HG03025 (cell line): ENCODE measurements at regions not wholly inside any gene's neighbourhood (a gene's known extent, or its start where the extent isn't known, plus 50 kb on each side); places are given as distances from the start of the nearest gene placed in this dataset.

ENCODE experiments used
- ATAC-seq: cut with Tn5 transposase; IDR thresholded peaks from one replicate; pipeline ENCODE4 v1.9.1; 2021; ENCODE audit warnings: mild to moderate bottlenecking, moderate library complexity; ENCODE audit not compliant: unreplicated experiment, low FRiP score

DNA sequence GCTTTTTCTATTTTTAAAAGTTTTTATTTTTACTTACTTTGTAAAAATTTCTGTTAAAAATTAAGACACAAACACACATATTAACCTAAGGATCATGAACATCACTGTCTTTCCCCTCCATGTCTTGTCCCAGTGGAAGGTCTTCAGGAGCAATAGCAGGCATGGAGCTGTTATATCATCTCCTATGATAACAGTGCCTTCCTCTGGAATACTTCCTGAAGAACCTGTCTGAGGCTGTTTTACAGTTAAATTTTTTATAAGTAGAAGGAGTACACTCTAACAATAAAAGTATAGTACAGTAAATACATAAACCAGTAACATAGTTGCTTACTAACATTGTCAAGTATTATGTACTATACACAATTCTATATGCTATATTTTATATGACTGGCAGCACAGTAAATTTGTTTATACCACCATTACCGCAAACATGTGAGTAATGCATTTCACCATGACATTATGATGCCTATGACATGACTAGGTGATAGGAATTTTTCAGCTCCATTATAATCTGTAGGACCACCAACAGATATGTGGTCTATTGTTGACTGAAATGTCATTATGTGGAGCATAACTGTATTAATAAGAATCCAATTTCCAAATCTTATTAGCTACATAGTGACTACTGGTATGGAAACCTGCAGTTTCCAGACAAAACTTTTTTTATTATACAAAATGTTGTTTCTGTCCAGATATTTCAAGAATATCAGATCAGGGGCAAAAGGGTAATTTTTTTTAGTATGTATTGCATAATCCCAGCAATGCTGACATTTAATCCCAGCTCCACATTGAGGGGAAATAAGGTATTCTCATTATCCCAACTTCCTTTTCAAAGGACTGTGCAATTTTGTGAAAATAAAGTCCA lies 337.2 kb upstream of the SLC39A10 start:
- ATAC-seq = no peak

DNA sequence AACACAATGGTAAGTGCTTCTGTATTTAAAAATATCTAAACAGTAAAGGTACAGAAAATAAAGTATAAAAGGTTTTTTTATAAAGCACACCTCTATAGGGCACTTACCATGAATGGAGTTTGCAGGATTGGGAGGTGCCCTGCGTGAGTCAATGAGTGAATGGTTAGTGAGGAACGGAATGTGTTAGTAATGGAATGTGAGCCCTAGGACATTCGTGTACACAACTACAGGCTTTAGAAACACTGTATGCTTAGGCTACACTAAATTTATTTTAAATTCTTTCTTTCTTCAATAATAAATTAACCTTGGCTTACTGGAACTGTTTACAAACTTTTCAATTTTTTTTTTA lies 337.9 kb upstream of the SLC39A10 start:
- no peak for ATAC-seq

DNA sequence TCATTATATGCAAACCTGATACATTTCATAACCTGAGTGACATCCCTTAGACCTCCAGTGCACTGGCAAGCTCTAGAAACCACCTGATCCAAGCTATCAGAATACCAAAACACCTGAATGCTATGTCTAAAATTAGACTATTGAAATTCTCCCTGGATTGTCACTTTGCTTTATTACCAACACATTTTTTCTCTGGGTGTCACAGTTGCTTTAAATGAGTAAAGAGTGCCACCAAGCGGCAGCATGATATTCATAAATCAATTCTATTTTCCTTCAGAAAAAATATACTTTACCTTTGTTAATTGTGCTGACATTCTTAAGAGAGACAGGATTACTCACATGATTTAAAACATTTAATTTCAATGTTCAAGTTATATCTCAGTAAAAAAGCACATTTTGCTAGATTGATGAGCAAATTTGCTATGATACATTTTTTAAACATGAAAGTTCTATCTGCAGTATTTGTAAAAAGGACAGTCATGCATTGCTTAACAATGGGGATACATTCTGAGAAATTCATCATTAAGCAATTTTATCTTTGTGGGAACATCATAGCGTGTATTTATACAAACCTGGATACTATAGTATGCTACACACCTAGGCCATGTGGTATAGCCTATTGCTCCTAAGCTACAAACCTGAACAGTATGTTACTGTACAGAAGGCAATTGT lies 338.4 kb upstream of the SLC39A10 start:
- no peak for ATAC-seq

DNA sequence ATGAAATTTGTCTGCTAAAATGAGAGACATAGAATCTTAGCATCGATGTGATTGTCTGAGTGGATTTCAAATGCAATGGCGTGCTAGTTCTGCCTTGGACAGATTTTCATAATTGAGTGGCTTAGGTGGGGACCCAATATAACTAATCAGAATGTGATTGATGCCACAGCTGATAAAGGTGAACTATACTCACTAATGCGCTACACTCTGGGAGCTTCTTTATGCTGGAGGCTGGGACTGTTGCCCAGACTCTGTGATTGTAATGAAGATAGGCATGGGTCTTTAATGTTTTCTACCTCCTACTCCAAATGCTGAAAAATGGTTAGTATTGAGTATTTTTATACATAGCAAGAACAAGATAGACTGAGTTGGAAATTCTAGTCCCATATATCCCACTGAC lies 339.5 kb upstream of the SLC39A10 start:
- ATAC-seq = no peak

DNA sequence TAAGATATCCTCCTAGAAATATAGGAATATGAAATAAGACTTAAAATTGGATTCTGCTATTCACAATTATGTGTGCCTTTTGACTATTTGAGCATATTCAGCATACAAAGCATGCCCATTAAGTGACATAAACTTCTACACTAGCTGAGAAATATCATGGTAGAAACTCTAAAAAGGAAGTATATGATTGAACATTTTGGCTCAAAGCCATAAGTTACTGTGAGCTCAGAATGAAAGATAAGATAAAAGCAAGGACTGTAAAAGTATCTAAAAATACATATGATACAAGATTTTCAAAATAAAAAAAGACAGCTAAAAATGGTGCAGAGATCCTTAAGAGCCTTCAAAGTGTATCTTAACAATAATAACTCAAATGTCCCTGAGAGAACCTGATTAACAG lies 340.5 kb upstream of the SLC39A10 start:
- ATAC-seq = no peak

DNA sequence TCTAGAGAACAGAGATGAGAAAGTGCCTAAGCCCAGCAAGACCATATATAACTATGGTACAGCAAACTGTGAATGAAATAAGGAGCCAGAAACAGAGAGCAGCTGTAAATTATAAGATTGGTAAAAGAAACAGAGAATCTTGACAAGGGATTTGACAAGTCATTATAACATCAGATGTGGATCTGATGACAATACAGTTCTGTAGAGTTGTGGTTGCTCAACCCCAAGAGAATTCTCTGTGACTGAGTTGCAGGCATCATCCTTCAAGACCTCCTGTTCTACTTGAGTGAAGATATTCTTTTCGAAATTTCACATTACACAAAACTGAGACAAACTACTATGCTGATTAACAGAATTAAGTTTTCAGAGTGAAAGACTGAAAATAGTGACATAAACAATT lies 343.1 kb upstream of the SLC39A10 start:
- no peak for ATAC-seq

DNA sequence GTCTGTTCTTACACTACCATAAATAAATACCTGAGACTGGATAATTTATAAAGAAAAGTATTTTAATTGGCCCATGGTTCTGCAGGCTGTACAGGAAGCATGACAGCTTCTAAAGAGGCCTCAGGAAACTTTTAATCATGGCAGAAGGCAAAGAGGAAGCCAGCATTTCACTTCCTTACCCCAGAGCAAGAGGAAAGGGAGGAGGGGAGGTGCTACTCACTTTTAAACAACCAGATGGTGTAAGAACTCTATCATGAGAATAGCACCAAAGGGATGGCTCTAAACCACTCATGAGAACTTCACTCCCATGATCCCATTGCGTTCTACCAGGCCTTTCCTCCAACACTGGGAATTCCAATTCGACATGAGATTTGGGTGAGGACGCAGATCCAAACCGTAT lies 344.4 kb upstream of the SLC39A10 start:
- no peak for ATAC-seq

DNA sequence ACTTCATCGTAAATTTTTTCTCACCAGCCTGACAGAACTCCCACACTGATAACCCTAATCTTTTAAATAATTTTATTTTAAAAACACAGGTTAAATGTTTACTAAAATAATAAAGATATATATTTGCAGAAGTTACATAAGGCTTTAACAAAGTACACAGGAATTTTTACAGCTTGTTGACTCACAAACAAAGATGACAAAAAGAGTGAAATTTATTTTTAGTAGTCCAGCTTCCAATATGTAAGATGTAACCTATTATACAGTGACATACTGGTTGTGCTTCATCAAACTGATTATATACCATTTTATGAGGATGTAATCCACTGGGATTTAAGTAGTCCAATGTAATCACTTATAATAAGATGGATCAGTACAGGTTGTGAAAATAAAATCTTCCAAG lies 348.9 kb upstream of the SLC39A10 start:
- ATAC-seq = no peak

DNA sequence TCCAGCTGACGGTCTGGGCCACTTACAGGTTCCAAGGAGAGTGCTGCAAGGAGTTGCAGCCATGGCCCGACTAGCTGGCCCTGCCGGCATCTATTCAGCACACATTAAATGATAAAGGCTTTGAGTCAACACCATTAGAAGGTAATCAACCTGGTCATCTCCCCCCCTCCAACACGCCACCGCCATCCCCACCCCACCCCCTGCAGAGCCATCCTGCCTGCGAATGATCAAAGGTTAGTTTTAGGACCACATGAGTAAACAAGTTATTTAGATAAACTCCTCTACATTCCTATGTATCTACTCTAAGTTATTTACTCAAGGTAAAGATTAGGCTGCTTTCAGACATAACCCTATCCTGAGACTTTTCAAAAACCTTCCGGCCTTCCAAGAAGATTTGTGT lies 349.3 kb upstream of the SLC39A10 start:
- ATAC-seq = no peak

DNA sequence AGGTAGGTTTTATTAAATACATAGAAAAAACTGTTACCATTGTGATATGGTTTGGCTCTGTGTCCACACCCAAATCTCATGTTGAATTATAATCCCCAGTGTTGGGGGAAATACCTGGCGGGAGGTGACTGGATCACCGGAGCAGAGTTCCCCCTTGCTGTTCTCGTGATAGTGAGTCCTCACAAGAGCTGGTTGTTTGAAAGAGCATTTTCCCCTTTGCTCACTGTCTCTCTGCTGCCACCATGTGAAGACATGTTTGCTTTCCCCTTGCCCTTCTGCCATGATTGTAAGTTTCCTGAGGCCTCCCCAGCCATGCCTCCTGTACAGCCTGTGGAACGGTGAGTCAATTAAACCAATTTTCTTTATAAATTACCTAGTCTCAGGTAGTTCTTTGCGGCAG lies 352.7 kb upstream of the SLC39A10 start:
- ATAC-seq = no peak

DNA sequence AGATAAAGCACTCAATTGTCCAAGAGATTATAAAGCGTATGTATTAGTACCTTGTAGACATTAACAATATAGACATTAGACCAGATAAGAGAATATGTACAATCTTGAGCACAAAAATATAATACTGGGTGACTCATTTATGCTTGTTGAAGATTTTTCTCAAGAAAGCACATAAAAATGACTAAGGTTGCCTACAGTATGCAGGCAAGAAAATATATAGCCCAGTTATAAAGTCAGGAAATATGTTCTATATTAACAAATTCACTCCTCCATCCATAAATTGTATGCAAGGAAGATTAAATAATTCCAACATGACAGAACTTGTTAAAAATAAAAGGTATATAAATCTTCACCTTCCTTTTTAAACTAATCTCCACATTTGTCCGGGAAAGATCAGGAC lies 356.4 kb upstream of the SLC39A10 start:
- ATAC-seq = no peak

DNA sequence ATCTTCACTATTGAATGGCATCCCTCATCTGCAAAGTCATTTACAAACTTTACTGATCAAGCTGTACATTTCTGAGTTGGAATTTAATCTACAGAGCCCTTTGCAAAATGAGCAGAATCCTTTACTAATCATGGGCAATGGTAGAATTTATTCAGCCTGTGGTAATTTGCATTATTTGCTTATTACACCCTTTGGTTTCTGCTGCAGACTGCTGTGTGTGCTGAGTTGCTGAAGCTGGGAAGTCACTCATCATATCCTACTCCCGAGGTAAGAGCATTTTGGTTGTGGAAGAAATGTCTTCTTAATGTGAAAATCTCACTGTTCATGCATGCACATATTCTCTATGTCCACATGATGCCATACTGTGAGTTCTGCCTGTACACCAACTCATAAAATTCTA lies 357.4 kb upstream of the SLC39A10 start:
- ATAC-seq = no peak

DNA sequence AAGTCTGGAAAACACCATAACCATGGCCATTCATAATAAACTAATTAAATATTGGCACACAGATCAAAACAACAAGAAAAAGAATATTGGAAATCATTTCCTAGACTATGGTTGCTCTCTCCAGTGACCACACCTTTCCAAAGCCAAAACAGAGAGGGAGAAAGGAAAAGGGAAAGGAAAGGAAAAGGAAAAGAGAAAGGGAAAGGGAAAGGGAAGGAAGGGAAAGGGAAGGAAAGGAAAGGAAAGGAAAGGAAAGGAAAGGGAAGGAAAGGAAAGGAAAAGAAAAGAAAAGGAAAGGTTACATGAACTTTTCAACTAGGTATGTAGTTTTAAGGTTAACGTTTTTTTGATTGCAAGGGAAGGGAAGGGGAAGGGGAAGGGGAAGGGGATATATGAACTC lies 360.5 kb upstream of the SLC39A10 start:
- ATAC-seq = no peak

DNA sequence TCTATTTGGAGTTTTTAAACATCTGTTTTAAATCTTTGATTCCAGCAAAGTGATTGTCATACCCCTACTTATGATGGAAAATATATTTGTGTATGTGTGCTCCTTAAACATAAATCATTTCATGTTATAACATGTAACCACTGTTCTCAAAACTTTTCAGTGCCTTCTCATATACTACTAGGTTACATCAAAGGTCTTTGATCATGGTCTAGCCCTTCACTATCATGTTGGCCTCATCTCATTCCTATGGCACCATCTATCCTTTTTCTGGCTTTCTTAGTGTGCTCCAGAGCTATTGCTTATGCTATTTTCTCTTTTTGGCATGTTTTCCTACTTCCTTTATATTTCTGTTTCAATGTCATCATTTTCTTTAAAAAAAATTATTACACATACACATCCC lies 367.9 kb upstream of the SLC39A10 start:
- ATAC-seq = no peak

DNA sequence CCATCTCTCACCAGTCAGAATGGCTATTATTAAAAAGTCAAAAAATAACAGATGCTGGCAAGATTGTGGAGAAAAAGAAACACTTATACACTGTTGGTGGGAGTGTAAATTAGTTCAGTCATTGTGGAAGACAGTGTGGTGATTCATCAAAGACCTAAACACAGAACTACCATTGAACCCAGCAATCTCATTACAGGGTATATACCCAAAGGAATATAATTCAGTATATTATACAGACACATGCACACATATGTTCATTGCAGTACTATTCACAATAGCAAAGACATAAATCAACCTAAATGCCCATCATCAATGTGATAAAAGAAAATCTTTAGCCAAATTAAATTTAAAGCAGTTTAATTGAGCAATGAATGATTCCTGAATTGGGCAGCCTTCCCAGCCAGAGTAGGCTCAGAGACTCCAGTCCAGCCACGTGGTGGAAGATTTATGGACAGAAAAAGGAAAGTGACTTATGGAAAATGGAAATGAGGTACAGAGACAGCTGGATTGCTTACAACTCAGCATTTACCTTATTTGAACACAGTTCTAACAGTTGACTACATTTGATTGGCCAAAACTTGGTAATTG lies 377.1 kb upstream of the SLC39A10 start:
- ATAC-seq = no peak

DNA sequence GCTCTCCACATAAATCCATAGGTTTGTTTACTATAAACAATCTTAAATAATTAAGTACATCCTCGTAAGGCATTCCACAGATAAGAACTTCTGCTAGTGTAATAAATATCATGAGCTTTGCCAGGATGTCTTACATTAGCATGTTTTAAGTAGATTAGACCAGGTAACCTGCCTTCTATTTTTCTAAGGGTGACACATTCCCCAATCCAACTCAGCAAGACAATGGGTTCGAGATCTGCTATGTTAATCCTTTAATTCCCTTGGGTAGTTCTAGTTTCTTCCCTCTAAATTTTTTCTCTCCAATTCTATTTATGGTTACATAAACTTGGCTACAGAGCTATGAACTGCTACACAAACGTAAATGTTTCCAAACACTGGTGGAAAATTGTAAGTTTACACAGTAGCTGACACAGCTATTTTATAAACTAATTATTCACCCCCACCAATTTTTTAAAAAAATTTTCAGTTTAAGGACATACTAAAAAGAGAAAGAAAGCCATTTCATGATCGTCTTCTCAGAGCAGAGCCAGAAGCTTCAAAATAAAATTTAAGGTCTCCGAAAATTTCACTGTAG lies 386.5 kb upstream of the SLC39A10 start:
- no peak for ATAC-seq

DNA sequence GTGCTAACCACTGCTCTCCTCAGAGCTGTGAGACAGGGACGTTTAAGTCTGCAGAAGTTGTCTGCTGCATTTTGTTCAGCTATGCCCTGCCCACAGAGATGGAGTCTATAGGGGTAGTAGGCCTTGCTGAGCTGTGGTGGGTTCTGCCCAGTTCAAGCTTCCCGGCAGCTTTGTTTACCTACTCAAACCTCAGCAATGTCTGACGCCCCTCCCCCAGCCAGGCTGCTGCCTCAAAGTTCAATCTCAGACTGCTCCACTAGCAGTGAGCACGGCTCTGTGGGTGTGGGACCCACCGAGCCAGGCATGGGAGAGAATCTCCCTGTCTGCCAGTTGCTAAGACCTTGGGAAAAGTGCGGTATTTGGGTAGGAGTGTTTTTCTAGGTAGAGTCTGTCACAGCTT lies 387.8 kb upstream of the SLC39A10 start:
- ATAC-seq = no peak

DNA sequence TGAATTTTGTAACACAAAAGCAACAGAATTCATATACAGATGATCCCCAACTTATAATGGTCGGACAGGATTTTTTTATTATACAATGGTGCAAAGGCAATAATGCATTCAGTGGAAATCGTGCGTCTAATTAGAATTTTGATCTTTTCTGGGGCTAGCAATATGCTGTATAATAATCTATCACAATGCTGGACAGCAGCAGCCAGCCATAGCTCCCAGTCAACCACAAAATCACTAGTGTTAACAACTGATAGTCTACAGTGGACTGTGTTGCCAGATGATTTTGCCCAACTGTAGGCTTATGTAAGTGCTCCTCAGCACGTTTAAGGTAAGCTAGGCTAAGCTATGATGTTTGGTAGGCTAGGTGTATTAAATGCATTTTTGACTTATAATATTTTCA lies 399.0 kb upstream of the SLC39A10 start:
- no peak for ATAC-seq

DNA sequence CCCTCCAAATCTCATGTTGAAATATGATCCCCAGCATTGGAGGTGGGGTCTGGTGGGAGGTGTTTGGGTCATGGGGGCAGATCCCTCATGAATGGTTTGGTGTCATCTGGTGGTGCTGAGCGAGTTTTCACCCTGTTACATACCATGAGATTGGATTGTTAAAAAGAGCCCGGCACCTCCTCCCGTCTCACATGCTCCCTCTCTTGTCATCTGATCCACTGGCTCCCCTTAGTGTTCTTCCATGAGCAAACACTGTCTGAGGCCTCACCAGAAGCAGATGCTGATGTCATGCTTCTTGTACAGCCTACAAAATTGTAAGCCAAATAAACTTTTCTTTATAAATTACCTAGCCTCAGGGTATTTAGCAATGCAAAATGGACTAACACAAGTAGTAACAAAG lies 405.0 kb upstream of the SLC39A10 start:
- ATAC-seq = no peak

DNA sequence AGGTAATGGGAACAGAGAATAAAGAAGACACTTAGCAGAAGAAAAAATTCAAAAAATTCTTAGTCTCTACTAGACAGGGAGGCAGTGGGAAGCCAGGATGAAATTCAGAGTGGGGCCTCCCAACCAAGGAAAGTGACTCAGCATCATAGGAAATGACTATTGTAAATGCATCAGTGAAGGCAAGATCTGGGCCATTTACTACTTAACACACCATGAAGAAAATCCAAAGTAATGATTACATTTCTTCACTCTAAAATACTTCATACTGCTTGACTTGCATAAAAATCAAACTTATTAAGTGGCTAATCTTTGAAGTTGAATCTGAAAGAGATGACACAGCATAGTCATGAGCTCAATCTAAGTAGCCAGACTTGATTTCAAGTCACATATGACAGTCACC lies 405.8 kb upstream of the SLC39A10 start:
- no peak for ATAC-seq

DNA sequence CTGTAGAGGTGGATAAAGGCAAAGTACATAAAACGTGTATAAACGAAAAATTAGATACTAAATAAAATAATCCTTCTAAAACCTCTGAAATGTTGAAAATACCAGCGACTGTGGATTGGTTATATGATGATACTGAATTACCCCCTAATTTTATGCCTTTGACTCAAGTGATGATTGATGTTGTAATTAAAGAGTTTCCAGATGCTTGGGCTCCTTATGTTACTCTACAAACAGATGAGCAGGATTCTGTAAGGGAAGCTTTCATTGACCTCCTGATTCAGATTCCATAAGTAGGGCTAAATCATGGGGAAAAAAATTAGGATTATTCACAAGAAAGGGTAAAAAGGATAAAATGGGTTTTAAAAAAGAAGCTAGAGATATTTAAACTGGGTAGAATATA lies 418.2 kb upstream of the SLC39A10 start:
- ATAC-seq = no peak

DNA sequence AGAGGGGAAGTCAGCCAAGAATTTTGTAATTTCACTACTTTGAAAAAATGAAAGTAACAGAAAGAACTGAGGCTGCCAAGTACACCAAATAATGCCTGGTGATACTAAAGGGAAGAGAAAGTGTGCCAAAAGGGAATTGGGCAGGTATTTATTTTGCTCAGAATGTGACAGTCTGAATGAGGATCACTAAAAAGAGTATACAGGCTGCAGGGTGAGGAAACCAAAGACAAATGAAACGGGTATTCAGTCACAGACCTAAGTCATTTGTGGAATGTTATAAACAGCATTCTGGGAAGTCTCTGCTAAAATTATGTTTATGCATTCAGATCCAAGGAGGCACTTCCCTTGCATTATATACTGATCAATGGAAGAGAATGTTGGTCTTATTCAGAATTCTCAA lies 418.6 kb upstream of the SLC39A10 start:
- ATAC-seq = no peak
